ENCODE measurements at regions not wholly inside any gene's neighbourhood (a gene's known extent, or its start where the extent isn't known, plus 50 kb on each side); places are given as distances from the start of the nearest gene placed in this dataset.
"Not testable (repeated sequence)": the region's sequence is repeated elsewhere in the genome, so short reads cannot be mapped to it uniquely, and the experiment has no call there.

DNA sequence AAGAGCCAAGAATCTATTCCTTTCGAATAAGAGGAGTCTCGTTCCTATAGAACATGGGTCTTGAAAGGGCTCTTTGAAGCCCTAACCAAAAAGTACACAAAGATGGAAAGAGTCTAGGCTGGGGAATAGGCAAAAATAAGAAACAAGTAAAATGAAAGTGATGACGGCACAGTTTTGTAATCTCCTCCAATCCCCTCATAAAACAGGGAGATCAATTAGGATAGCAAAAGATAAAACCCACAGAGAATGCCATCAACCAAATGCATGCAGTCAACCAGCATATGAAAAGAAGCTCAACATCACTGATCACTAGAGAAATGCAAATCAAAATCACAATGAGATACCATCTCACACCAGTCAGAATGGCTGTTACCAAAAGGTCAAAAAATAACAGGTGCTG is 122.4 kb upstream of the LSM14A start:
- Histone ChIP-seq H3K18ac (ENCODE audit: low read length) (no peak overlapping the region), H2BK5ac (ENCODE audit: low read length) (no peak overlapping the region), H3K4me3 (ENCODE audit: low read length in 2 of 2) (no peak overlapping the region), H3K27ac (replicated peaks; ENCODE audit: low read length) (no peak overlapping the region), H3K14ac (ENCODE audit: low read length) (no peak overlapping the region), H2BK120ac (ENCODE audit: low read depth, low read length) (no peak overlapping the region), H3K36me3 (replicated peaks in 1 of 2; ENCODE audit: control insufficient read depth in 2 of 2, insufficient read depth in 2 of 2, low read length in 2 of 2) (no peaks in the 10 kb centered on the region), H3K9ac (ENCODE audit: low read depth, low read length, poor library complexity) (no peak overlapping the region), H3K23ac (ENCODE audit: low read depth, low read length, poor library complexity) (no peak overlapping the region), H3K4me2 (ENCODE audit: insufficient read depth, low read length, poor library complexity, severe bottlenecking) (no peak overlapping the region), H2AFZ (ENCODE audit: low read length) (no peak overlapping the region), H3K4me1 (ENCODE audit: control insufficient read depth in 2 of 2, insufficient read depth in 1 of 2, low read depth in 1 of 2, low read length in 2 of 2) (no peaks in the 10 kb centered on the region), H3K79me1 (ENCODE audit: low read depth, low read length) (no peaks in the 10 kb centered on the region), H2AK5ac (ENCODE audit: low read depth, low read length) (no peak overlapping the region), H3K27me3 (ENCODE audit: control insufficient read depth in 3 of 3, insufficient read depth in 3 of 3, low read depth in 1 of 3, low read length in 3 of 3) (no peaks in the 10 kb centered on the region), H2BK15ac (ENCODE audit: low read length) (no peak overlapping the region), H2BK12ac (ENCODE audit: low read length) (no peak overlapping the region), H3K9me3 (replicated peaks in 1 of 2; ENCODE audit: control insufficient read depth in 2 of 2, insufficient read depth in 1 of 2, low read depth in 1 of 2, low read length in 2 of 2) (no peaks in the 10 kb centered on the region), H4K91ac (ENCODE audit: low read depth, low read length, poor library complexity) (no peak overlapping the region), H3K4ac (ENCODE audit: low read length) (no peak overlapping the region), H4K8ac (ENCODE audit: low read depth, low read length) (no peak overlapping the region)
- WGBS, 2 donors (ENCODE audit: extremely low coverage in 2 of 2, insufficient read length in 2 of 2, insufficient replicate concordance in 1 of 2), result no CpG with 5 or more reads among the region's 3 CpGs
- no peak for DNase-seq (ENCODE audit: low spot score)

- H3K9me3 ChIP-seq (replicated peaks in 1 of 2; ENCODE audit: control insufficient read depth in 2 of 2, insufficient read depth in 1 of 2, low read depth in 1 of 2, low read length in 2 of 2); H3K23ac ChIP-seq (ENCODE audit: low read depth, low read length, poor library complexity); H3K27ac ChIP-seq (replicated peaks; ENCODE audit: low read length); H2AK5ac ChIP-seq (ENCODE audit: low read depth, low read length); H3K36me3 ChIP-seq (replicated peaks in 1 of 2; ENCODE audit: control insufficient read depth in 2 of 2, insufficient read depth in 2 of 2, low read length in 2 of 2); H2BK120ac ChIP-seq (ENCODE audit: low read depth, low read length); H3K9ac ChIP-seq (ENCODE audit: low read depth, low read length, poor library complexity); H3K79me1 ChIP-seq (ENCODE audit: low read depth, low read length); H2BK5ac ChIP-seq (ENCODE audit: low read length); H3K4me3 ChIP-seq (ENCODE audit: low read length in 2 of 2); H2BK15ac ChIP-seq (ENCODE audit: low read length); H3K4ac ChIP-seq (ENCODE audit: low read length); H3K4me1 ChIP-seq (ENCODE audit: control insufficient read depth in 2 of 2, insufficient read depth in 1 of 2, low read depth in 1 of 2, low read length in 2 of 2); H4K91ac ChIP-seq (ENCODE audit: low read depth, low read length, poor library complexity); H3K14ac ChIP-seq (ENCODE audit: low read length); H3K4me2 ChIP-seq (ENCODE audit: insufficient read depth, low read length, poor library complexity, severe bottlenecking); H4K8ac ChIP-seq (ENCODE audit: low read depth, low read length); H3K27me3 ChIP-seq (ENCODE audit: control insufficient read depth in 3 of 3, insufficient read depth in 3 of 3, low read depth in 1 of 3, low read length in 3 of 3); H2BK12ac ChIP-seq (ENCODE audit: low read length); DNase-seq (ENCODE audit: low spot score); H2AFZ ChIP-seq (ENCODE audit: low read length); H3K18ac ChIP-seq (ENCODE audit: low read length): not testable (repeated sequence)
- no CpG with 5 or more reads among the region's 3 CpGs for WGBS, 2 donors (ENCODE audit: extremely low coverage in 2 of 2, insufficient read length in 2 of 2, insufficient replicate concordance in 1 of 2)
Measured at GRCh38 chr19:34050430-34050829, 121.9 kb upstream of the LSM14A start.

DNA sequence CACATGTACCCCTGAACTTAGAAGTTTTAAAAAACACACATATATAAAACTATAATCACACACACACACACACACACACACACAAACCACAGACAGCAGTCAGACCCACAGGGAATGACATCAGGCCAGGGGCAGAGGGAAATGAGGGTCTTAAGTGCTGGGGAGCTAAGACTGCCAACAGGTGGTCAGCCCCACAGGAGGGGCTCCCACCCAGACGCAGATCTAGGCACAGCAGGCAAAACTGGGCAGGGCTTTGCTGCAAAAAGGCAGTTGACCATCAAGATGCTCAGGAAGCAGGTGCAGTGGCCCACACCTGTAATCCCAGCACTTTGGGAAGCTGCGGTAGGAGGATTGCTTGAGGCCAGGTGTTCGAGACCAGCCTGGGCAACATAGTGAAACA is 121.0 kb upstream of the LSM14A start:
- no peak for DNase-seq (ENCODE audit: low spot score)
- H4K91ac ChIP-seq (ENCODE audit: low read depth, low read length, poor library complexity), result no peak overlapping the region
- H3K18ac ChIP-seq (ENCODE audit: low read length), result no peak overlapping the region
- no CpG with 5 or more reads among the region's 3 CpGs for WGBS, 2 donors (ENCODE audit: extremely low coverage in 2 of 2, insufficient read length in 2 of 2, insufficient replicate concordance in 1 of 2)
- no peaks in the 10 kb centered on the region for H3K4me1 ChIP-seq (ENCODE audit: control insufficient read depth in 2 of 2, insufficient read depth in 1 of 2, low read depth in 1 of 2, low read length in 2 of 2)
- no peak overlapping the region for H2BK120ac ChIP-seq (ENCODE audit: low read depth, low read length)
- no peaks in the 10 kb centered on the region for H3K79me1 ChIP-seq (ENCODE audit: low read depth, low read length)
- H3K27me3 ChIP-seq (ENCODE audit: control insufficient read depth in 3 of 3, insufficient read depth in 3 of 3, low read depth in 1 of 3, low read length in 3 of 3), result peaks cover 0 to 4% (median 0%) of the 10 kb centered on the region in 3 experiments
- H3K4me3 ChIP-seq (ENCODE audit: low read length in 2 of 2), result peak overlapping the region in 1 of 2 donors; percentile 54
- no peak overlapping the region for H3K4me2 ChIP-seq (ENCODE audit: insufficient read depth, low read length, poor library complexity, severe bottlenecking)
- H2BK15ac ChIP-seq (ENCODE audit: low read length), result no peak overlapping the region
- H2BK12ac ChIP-seq (ENCODE audit: low read length), result peak overlapping the region; percentile 58
- no peak overlapping the region for H3K4ac ChIP-seq (ENCODE audit: low read length)
- no peaks in the 10 kb centered on the region for H3K36me3 ChIP-seq (replicated peaks in 1 of 2; ENCODE audit: control insufficient read depth in 2 of 2, insufficient read depth in 2 of 2, low read length in 2 of 2)
- no peak overlapping the region for H3K23ac ChIP-seq (ENCODE audit: low read depth, low read length, poor library complexity)
- no peak overlapping the region for H4K8ac ChIP-seq (ENCODE audit: low read depth, low read length)
- H3K9ac ChIP-seq (ENCODE audit: low read depth, low read length, poor library complexity), result no peak overlapping the region
- no peak overlapping the region for H2AFZ ChIP-seq (ENCODE audit: low read length)
- H3K27ac ChIP-seq (replicated peaks; ENCODE audit: low read length), result no peak overlapping the region
- H3K9me3 ChIP-seq (replicated peaks in 1 of 2; ENCODE audit: control insufficient read depth in 2 of 2, insufficient read depth in 1 of 2, low read depth in 1 of 2, low read length in 2 of 2), result no peaks in the 10 kb centered on the region
- no peak overlapping the region for H3K14ac ChIP-seq (ENCODE audit: low read length)
- H2BK5ac ChIP-seq (ENCODE audit: low read length), result no peak overlapping the region
- no peak overlapping the region for H2AK5ac ChIP-seq (ENCODE audit: low read depth, low read length)

GRCh38 chr19:34057155-34057554 is 115.1 kb upstream of the LSM14A start:
- H3K36me3 ChIP-seq (replicated peaks in 1 of 2; ENCODE audit: control insufficient read depth in 2 of 2, insufficient read depth in 2 of 2, low read length in 2 of 2), result no peaks in the 10 kb centered on the region
- H3K4ac ChIP-seq (ENCODE audit: low read length), result no peak overlapping the region
- no peak overlapping the region for H3K9ac ChIP-seq (ENCODE audit: low read depth, low read length, poor library complexity)
- no peaks in the 10 kb centered on the region for H3K9me3 ChIP-seq (replicated peaks in 1 of 2; ENCODE audit: control insufficient read depth in 2 of 2, insufficient read depth in 1 of 2, low read depth in 1 of 2, low read length in 2 of 2)
- peaks cover 0 to 6% (median 0%) of the 10 kb centered on the region in 3 experiments for H3K27me3 ChIP-seq (ENCODE audit: control insufficient read depth in 3 of 3, insufficient read depth in 3 of 3, low read depth in 1 of 3, low read length in 3 of 3)
- no peak overlapping the region for H2BK120ac ChIP-seq (ENCODE audit: low read depth, low read length)
- WGBS, 2 donors (ENCODE audit: extremely low coverage in 2 of 2, insufficient read length in 2 of 2, insufficient replicate concordance in 1 of 2), result 100% methylated on average over 1 of the region's 1 CpG
- H3K18ac ChIP-seq (ENCODE audit: low read length), result no peak overlapping the region
- H3K27ac ChIP-seq (replicated peaks; ENCODE audit: low read length), result no peak overlapping the region
- H2BK5ac ChIP-seq (ENCODE audit: low read length), result no peak overlapping the region
- H3K4me2 ChIP-seq (ENCODE audit: insufficient read depth, low read length, poor library complexity, severe bottlenecking), result no peak overlapping the region
- no peak overlapping the region for H2AK5ac ChIP-seq (ENCODE audit: low read depth, low read length)
- H2AFZ ChIP-seq (ENCODE audit: low read length), result no peak overlapping the region
- no peak overlapping the region for H2BK15ac ChIP-seq (ENCODE audit: low read length)
- no peak overlapping the region for H3K23ac ChIP-seq (ENCODE audit: low read depth, low read length, poor library complexity)
- no peaks in the 10 kb centered on the region for H3K79me1 ChIP-seq (ENCODE audit: low read depth, low read length)
- H3K14ac ChIP-seq (ENCODE audit: low read length), result no peak overlapping the region
- no peaks in the 10 kb centered on the region for H3K4me1 ChIP-seq (ENCODE audit: control insufficient read depth in 2 of 2, insufficient read depth in 1 of 2, low read depth in 1 of 2, low read length in 2 of 2)
- DNase-seq (ENCODE audit: low spot score), result no peak
- no peak overlapping the region for H4K8ac ChIP-seq (ENCODE audit: low read depth, low read length)
- no peak overlapping the region for H3K4me3 ChIP-seq (ENCODE audit: low read length in 2 of 2)
- no peak overlapping the region for H4K91ac ChIP-seq (ENCODE audit: low read depth, low read length, poor library complexity)
- no peak overlapping the region for H2BK12ac ChIP-seq (ENCODE audit: low read length)
